ENCODE measurements at regions not wholly inside any gene's neighbourhood (a gene's known extent, or its start where the extent isn't known, plus 50 kb on each side); places are given as distances from the start of the nearest gene placed in this dataset.

DNA sequence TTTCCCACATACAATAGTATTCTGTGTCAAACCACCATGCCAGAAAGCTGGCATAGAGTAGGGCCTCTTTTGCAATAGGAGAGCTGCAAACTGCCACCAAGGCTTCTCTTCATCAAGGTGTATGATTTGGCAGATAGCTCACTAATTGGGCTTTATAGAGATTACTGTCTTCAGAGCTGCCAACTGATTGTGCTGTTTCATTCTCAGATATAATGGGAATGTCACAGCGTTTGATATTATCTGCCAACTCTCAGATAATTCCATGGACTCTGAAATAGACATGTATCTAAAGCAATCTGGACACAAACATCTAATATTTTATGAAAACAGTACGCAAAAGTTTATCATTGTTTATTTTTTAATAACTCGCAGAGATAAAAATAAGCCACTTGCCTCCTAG lies 1289.1 kb downstream of the STIM2 start:
- TF ChIP-seq, protein P1, sequence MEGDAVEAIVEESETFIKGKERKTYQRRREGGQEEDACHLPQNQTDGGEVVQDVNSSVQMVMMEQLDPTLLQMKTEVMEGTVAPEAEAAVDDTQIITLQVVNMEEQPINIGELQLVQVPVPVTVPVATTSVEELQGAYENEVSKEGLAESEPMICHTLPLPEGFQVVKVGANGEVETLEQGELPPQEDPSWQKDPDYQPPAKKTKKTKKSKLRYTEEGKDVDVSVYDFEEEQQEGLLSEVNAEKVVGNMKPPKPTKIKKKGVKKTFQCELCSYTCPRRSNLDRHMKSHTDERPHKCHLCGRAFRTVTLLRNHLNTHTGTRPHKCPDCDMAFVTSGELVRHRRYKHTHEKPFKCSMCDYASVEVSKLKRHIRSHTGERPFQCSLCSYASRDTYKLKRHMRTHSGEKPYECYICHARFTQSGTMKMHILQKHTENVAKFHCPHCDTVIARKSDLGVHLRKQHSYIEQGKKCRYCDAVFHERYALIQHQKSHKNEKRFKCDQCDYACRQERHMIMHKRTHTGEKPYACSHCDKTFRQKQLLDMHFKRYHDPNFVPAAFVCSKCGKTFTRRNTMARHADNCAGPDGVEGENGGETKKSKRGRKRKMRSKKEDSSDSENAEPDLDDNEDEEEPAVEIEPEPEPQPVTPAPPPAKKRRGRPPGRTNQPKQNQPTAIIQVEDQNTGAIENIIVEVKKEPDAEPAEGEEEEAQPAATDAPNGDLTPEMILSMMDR (conservative IDR thresholded peaks at IDR 0.05) = no peak
- no peak for TF ChIP-seq EZH2 (IDR thresholded peaks at IDR 0.05; ENCODE audit: low read depth)
- ChIA-PET POLR2A (ENCODE audit: unreplicated experiment) (no interaction called here), CTCF (interaction anchor here (0.5 kb wide), 1 partner anchor 761 kb away, joined by 3 read pairs; no protein-coding TSS in a partner anchor)
- intact Hi-C loops (cut with micrococcal nuclease; ENCODE audit: unreplicated experiment) = no loop called here
- no TSS peak for BruUV-seq (replicated peaks)
- Histone ChIP-seq H3K27me3 (ENCODE audit: insufficient read depth, low read depth) (no peaks in the 10 kb centered on the region), H3F3A (ENCODE audit: insufficient read depth, low read depth) (no peaks in the 10 kb centered on the region), H3K27ac (no peak overlapping the region), H2AFZ (no peak overlapping the region), H3K4me3 (no peak overlapping the region), H3K36me3 (ENCODE audit: low read depth) (no peaks in the 10 kb centered on the region), H3K9me2 (ENCODE audit: insufficient read depth) (no peaks in the 10 kb centered on the region; the same call in 1 of the 2 replicates), H3K9me3 (ENCODE audit: insufficient read depth, low read depth) (no peaks in the 10 kb centered on the region), H3K4me2 (no peak overlapping the region), H3K79me2 (ENCODE audit: low read depth) (no peaks in the 10 kb centered on the region), H4K20me1 (ENCODE audit: insufficient read depth) (no peaks in the 10 kb centered on the region), H3K4me1 (replicated peaks; ENCODE audit: insufficient read depth) (no peaks in the 10 kb centered on the region)
- DNase-seq = no peak

DNA sequence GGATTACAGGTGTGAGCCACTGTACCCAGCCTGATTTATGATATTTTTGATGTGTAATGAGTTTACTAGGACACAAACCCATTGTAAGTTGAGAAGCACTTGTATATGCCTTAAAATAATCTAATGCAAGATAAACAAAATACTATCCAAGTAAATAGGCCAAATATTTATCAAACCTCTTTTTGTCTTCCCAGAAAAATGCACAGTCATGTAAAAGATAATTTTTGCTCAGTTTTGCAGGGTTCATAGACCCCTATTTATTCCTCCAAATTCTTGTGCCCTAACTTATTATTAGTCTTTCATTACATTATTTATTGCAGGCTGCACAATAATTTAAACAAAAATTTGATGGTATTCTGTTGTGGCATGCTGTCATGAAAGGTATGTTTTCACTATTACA lies 1290.7 kb downstream of the STIM2 start:
- Histone ChIP-seq H3K4me2 (no peak overlapping the region), H3K79me2 (ENCODE audit: low read depth) (no peaks in the 10 kb centered on the region), H3K27ac (no peak overlapping the region), H3K4me3 (no peak overlapping the region), H3K9me3 (ENCODE audit: insufficient read depth, low read depth) (no peaks in the 10 kb centered on the region), H3K36me3 (ENCODE audit: low read depth) (no peaks in the 10 kb centered on the region), H3F3A (ENCODE audit: insufficient read depth, low read depth) (no peaks in the 10 kb centered on the region), H3K27me3 (ENCODE audit: insufficient read depth, low read depth) (no peaks in the 10 kb centered on the region), H3K4me1 (replicated peaks; ENCODE audit: insufficient read depth) (no peaks in the 10 kb centered on the region), H2AFZ (no peak overlapping the region), H3K9me2 (ENCODE audit: insufficient read depth) (no peaks in the 10 kb centered on the region; the same call in 1 of the 2 replicates), H4K20me1 (ENCODE audit: insufficient read depth) (no peaks in the 10 kb centered on the region)
- no peak for TF ChIP-seq EZH2 (IDR thresholded peaks at IDR 0.05; ENCODE audit: low read depth)
- TF ChIP-seq, protein P1 (conservative IDR thresholded peaks at IDR 0.05) = no peak
- ChIA-PET POLR2A (ENCODE audit: unreplicated experiment) (no interaction called here), CTCF (no interaction called here)
- no TSS peak for BruUV-seq (replicated peaks)
- intact Hi-C loops (cut with micrococcal nuclease; ENCODE audit: unreplicated experiment) = no loop called here
- DNase-seq = no peak

DNA sequence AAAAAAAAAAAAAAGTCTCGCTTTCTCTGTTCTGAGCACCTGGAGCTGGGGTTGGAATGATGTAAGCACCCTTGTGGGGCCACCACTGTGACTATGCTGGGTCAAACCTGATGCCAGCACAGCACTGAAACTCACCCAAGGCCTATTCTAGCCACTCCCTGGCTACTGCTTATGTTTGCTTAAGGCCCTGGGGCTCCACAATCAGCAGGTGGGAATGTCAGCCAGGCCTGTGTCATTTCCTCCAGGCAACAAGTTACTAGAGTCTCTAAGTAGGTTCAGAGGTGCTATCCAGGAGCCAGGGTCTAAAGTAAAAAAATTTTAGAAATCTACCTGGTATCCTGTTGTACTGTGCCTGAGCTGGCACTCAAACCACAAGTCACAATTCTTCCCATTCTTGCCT lies 1306.8 kb downstream of the STIM2 start:
- H3F3A ChIP-seq (ENCODE audit: insufficient read depth, low read depth) = peaks cover 18% of the 10 kb centered on the region
- H3K27ac ChIP-seq = peak overlapping the region; percentile 88
- peaks cover 14% of the 10 kb centered on the region; the same call in 1 of the 2 replicates for H3K9me3 ChIP-seq (ENCODE audit: insufficient read depth, low read depth)
- ChIA-PET POLR2A (ENCODE audit: unreplicated experiment) (interaction anchor here (0.6 kb wide), 1 partner anchor 10 kb away, joined by 7 read pairs; no protein-coding TSS in a partner anchor), CTCF (no interaction called here)
- H3K4me1 ChIP-seq (replicated peaks; ENCODE audit: insufficient read depth) = peaks cover 29% of the 10 kb centered on the region
- H4K20me1 ChIP-seq (ENCODE audit: insufficient read depth) = no peaks in the 10 kb centered on the region; the same call in 1 of the 2 replicates
- DNase-seq = peak; percentile 86 to 97
- no peaks in the 10 kb centered on the region for H3K36me3 ChIP-seq (ENCODE audit: low read depth)
- H2AFZ ChIP-seq = peak overlapping the region; percentile 68
- peak overlapping the region; percentile 68 for H3K4me2 ChIP-seq
- no peaks in the 10 kb centered on the region for H3K9me2 ChIP-seq (ENCODE audit: insufficient read depth)
- H3K27me3 ChIP-seq (ENCODE audit: insufficient read depth, low read depth) = no peaks in the 10 kb centered on the region
- TF ChIP-seq, protein P1 (conservative IDR thresholded peaks at IDR 0.05) = no peak
- no peak for TF ChIP-seq EZH2 (IDR thresholded peaks at IDR 0.05; ENCODE audit: low read depth)
- H3K79me2 ChIP-seq (ENCODE audit: low read depth) = no peaks in the 10 kb centered on the region
- H3K4me3 ChIP-seq = peak overlapping the region; percentile 24; the same call in 1 of the 2 replicates
- no TSS peak for BruUV-seq (replicated peaks)
- intact Hi-C loops (cut with micrococcal nuclease; ENCODE audit: unreplicated experiment) = loop anchor here (1.0 kb wide), 1 partner anchor 120 kb away; no protein-coding TSS in a partner anchor
